AG04449 (cell line): ENCODE measurements at regions not wholly inside any gene's neighbourhood (a gene's known extent, or its start where the extent isn't known, plus 50 kb on each side); places are given as distances from the start of the nearest gene placed in this dataset.

Experiments used
- CTCF ChIA-PET: fragments of 350-600 bp; formaldehyde crosslinking; extraction: SDS; loops from one replicate; lab custom pipeline; 2021; ENCODE audit warnings: antibody characterized with exemption; lab: Yijun Ruan, JAX
- POLR2A ChIA-PET: fragments of 400-600, 350-600 bp; formaldehyde crosslinking; extraction: SDS; loops from one replicate; lab custom pipeline; 2020; ENCODE audit warnings: antibody characterized with exemption, inconsistent platforms; lab: Yijun Ruan, JAX
- DNase-seq: peaks from one replicate; pipeline ENCODE4 v3.0.0-alpha.2; 2010; ENCODE audit warnings: low read depth, low spot score
- H3K4me3 ChIP-seq: 2 replicates; pipeline ENCODE4 v1.5.1; 2011; ENCODE audit warnings: low read depth, mild to moderate bottlenecking, control low read depth, low read length
- TF ChIP-seq, protein P1 (sequence below): IDR thresholded peaks from one replicate; pipeline ENCODE4 v1.5.1; 2011; ENCODE audit warnings: mild to moderate bottlenecking, moderate library complexity, low read length, control low read depth, inconsistent platforms; ENCODE audit not compliant: insufficient read depth; ENCODE audit errors: missing control alignments

GRCh38 chr21:41689289-41689583 lies 77.6 kb downstream of the RIPK4 start:
- CTCF ChIA-PET, result no interaction called here
- DNase-seq, result no peak
- POLR2A ChIA-PET, result no interaction called here
- TF ChIP-seq, protein P1, sequence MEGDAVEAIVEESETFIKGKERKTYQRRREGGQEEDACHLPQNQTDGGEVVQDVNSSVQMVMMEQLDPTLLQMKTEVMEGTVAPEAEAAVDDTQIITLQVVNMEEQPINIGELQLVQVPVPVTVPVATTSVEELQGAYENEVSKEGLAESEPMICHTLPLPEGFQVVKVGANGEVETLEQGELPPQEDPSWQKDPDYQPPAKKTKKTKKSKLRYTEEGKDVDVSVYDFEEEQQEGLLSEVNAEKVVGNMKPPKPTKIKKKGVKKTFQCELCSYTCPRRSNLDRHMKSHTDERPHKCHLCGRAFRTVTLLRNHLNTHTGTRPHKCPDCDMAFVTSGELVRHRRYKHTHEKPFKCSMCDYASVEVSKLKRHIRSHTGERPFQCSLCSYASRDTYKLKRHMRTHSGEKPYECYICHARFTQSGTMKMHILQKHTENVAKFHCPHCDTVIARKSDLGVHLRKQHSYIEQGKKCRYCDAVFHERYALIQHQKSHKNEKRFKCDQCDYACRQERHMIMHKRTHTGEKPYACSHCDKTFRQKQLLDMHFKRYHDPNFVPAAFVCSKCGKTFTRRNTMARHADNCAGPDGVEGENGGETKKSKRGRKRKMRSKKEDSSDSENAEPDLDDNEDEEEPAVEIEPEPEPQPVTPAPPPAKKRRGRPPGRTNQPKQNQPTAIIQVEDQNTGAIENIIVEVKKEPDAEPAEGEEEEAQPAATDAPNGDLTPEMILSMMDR, result no peak
- no peak overlapping the region for H3K4me3 ChIP-seq

DNA sequence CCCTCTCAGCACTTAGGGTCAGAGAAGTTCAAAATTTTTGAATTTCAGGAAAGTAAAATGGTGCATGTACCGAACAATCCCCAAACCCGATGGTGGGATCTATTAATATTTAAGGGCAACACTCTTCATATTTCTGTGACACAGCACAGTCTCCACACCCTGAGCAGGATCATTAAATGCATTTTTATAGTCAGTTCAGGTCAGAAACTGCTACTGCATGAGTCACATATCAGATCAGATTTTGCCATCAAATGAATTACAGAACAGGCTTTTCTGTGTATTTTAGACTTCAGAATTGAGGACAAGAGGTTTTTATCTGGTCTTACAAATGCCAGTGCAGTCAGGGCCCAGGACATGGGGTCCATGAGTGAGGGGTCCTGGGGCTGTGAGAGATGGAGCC lies 79.2 kb downstream of the RIPK4 start:
- POLR2A ChIA-PET, result no interaction called here

GRCh38 chr21:41686664-41687063 lies 80.2 kb downstream of the RIPK4 start:
- TF ChIP-seq, protein P1, result no peak
- ChIA-PET CTCF (interaction anchor here (1.5 kb wide), 1 partner anchor 403 kb away, joined by 3 read pairs; no protein-coding TSS in a partner anchor), POLR2A (no interaction called here)
- no peak for DNase-seq
- H3K4me3 ChIP-seq, result no peak overlapping the region

More for the DNA sequence above, 79.2 kb downstream of the RIPK4 start:
- H3K4me3 ChIP-seq, result no peak overlapping the region
- CTCF ChIA-PET, result no interaction called here
- no peak for DNase-seq
- TF ChIP-seq, protein P1, result no peak

- no peak for DNase-seq
- H3K4me3 ChIP-seq, result no peak overlapping the region
- TF ChIP-seq, protein P1, result no peak
- ChIA-PET POLR2A (no interaction called here), CTCF (interaction anchor here (1.5 kb wide), 1 partner anchor 402 kb away, joined by 3 read pairs; no protein-coding TSS in a partner anchor)
These were observed 81.2 kb downstream of the RIPK4 start for GRCh38 chr21:41685511-41686149.

DNA sequence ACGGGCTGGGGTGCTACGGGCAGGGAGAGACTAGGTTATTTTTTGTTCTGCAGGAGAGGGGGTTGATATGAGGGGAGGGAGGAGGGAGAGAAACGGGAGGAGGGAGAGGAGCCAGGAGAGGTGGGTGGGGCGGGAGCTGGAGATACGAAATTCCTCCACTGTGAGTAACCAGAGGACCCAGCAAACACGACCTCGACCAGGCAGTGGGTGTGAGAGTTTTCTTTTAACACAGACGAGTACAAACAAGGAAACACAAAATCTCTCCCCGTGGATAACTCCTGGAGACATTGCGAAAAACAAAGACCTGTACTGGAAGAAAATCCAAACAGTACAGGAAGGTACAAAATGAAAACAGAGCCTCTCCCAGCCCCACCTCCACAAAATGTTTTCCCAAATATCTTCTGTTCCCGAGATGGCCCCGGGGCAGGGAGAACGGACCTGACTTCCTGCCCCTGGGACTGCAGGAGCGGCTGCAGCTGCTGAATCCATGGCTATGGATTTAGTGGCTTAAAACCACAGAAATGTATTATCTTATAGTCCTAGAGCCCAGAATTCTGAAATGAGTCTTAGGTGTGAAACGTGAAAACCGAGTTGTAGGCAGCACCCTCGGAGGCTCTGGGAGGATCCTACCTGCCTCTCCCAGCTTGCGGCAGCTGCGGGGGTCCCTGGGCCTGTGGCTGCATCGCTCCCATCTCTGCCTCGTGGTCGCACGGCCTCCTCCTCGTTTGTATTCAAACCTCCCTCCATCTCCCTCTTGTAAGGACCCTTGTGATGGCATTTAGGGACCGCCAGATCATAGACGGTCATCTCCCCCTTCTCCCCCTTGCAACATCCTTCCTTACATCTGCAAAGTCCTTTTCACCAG lies 82.2 kb downstream of the RIPK4 start:
- H3K4me3 ChIP-seq, result no peak overlapping the region
- POLR2A ChIA-PET, result no interaction called here
- CTCF ChIA-PET, result interaction anchor here (0.7 to 1.5 kb wide), 4 partner anchors 32 to 401 kb away, joined by 3 to 4 read pairs (median 3); no protein-coding TSS in a partner anchor
- TF ChIP-seq, protein P1, result no peak
- peak; percentile 23 for DNase-seq

DNA sequence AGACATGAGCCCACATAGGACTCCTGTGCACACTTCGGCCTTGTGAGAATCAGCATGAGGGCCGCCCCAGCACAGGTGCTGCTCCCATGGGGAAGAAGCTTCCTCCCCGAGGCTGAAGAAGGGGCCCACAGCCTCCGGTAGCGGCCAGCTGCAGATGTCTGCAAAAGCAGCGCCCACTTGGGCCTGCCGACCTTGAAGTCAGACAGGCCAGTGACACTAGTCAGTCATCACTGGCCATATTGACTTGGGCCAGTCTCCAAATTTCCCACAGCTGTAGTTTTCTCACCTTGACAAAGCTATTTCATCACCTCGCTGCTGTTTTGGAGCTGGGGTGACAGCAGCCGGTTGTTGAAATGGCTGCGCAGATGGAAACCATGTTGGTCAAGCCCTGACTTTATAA lies 83.0 kb downstream of the RIPK4 start:
- no peak for DNase-seq
- CTCF ChIA-PET, result interaction anchor here (0.7 to 1.0 kb wide), 2 partner anchors 31 to 85 kb away, joined by 3 read pairs; no protein-coding TSS in a partner anchor
- POLR2A ChIA-PET, result no interaction called here
- H3K4me3 ChIP-seq, result no peak overlapping the region
- TF ChIP-seq, protein P1, result no peak
